IPS-20b (cell line): ENCODE measurements at regions not wholly inside any gene's neighbourhood (a gene's known extent, or its start where the extent isn't known, plus 50 kb on each side); places are given as distances from the start of the nearest gene placed in this dataset.

Experiments
- H3K27ac ChIP-seq: one replicate; pipeline ENCODE4 v1.5.1; 2013; ENCODE audit warnings: low read length
- H3K27me3 ChIP-seq: 2 replicates; pipeline ENCODE4 v1.6.1; 2013; ENCODE audit warnings: mild to moderate bottlenecking, low read length, inconsistent platforms; ENCODE audit not compliant: insufficient read depth
- H3K36me3 ChIP-seq: 2 replicates; pipeline ENCODE4 v1.6.1; 2013; ENCODE audit warnings: low read depth, mild to moderate bottlenecking, inconsistent platforms, low read length, moderate library complexity; ENCODE audit not compliant: insufficient read depth
- H3K4me1 ChIP-seq: 2 replicates; pipeline ENCODE4 v1.6.1; 2013; ENCODE audit warnings: mild to moderate bottlenecking, control low read depth, inconsistent platforms, low read length, moderate library complexity; ENCODE audit not compliant: insufficient read depth
- H3K4me3 ChIP-seq: 2 replicates; pipeline ENCODE4 v1.5.1; 2013; ENCODE audit warnings: mild to moderate bottlenecking, low read length, inconsistent platforms
- H3K9ac ChIP-seq: 2 replicates; pipeline ENCODE4 v1.6.1; 2013; ENCODE audit warnings: low read depth, mild to moderate bottlenecking, inconsistent platforms, low read length, moderate library complexity
- H3K9me3 ChIP-seq: 2 replicates; pipeline ENCODE4 v1.6.1; 2013; ENCODE audit warnings: mild to moderate bottlenecking, low read depth, low read length, inconsistent platforms; ENCODE audit not compliant: insufficient read depth

DNA sequence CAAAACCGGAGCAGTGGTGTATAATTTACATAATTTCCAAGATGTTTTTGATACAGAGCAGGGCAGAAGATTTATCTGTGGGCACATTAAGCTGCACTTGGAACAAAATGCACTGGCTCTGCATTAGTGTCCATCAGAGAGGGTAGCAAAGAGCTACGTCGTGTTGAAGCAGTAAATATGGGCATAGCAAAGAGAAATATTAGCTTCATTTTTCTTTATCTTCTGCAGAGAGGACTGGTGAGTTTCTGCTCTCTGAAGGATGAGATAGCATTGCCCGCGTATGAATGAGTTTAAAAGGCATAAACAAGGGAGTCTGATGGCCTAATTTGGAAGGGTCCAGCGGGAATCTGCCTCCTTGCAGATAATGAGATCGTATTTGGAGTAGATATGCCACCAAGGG is 227.8 kb upstream of the CDH11 start:
- no peaks in the 10 kb centered on the region for H3K4me1 ChIP-seq
- no peaks in the 10 kb centered on the region for H3K27me3 ChIP-seq
- no peak overlapping the region for H3K9ac ChIP-seq
- no peaks in the 10 kb centered on the region for H3K9me3 ChIP-seq
- no peaks in the 10 kb centered on the region for H3K36me3 ChIP-seq
- H3K27ac ChIP-seq: no peak overlapping the region
- H3K4me3 ChIP-seq: no peak overlapping the region

- no peaks in the 10 kb centered on the region for H3K27me3 ChIP-seq
- H3K4me1 ChIP-seq: no peaks in the 10 kb centered on the region
- H3K9ac ChIP-seq: no peak overlapping the region
- H3K4me3 ChIP-seq: no peak overlapping the region
- H3K27ac ChIP-seq: no peak overlapping the region
- no peaks in the 10 kb centered on the region for H3K9me3 ChIP-seq
- H3K36me3 ChIP-seq: no peaks in the 10 kb centered on the region
Measured at GRCh38 chr16:65343556-65343955, 221.7 kb upstream of the CDH11 start.

GRCh38 chr16:65342231-65342866 is 220.5 kb upstream of the CDH11 start:
- Histone ChIP-seq H3K9me3 (no peaks in the 10 kb centered on the region), H3K27me3 (no peaks in the 10 kb centered on the region), H3K4me1 (no peaks in the 10 kb centered on the region), H3K4me3 (no peak overlapping the region), H3K36me3 (no peaks in the 10 kb centered on the region), H3K27ac (no peak overlapping the region), H3K9ac (no peak overlapping the region)

- H3K4me1 ChIP-seq: no peaks in the 10 kb centered on the region
- no peaks in the 10 kb centered on the region for H3K27me3 ChIP-seq
- no peaks in the 10 kb centered on the region for H3K9me3 ChIP-seq
- no peak overlapping the region for H3K9ac ChIP-seq
- H3K27ac ChIP-seq: no peak overlapping the region
- H3K4me3 ChIP-seq: no peak overlapping the region
- no peaks in the 10 kb centered on the region for H3K36me3 ChIP-seq
Measured at GRCh38 chr16:65339062-65339461, 217.2 kb upstream of the CDH11 start.

DNA sequence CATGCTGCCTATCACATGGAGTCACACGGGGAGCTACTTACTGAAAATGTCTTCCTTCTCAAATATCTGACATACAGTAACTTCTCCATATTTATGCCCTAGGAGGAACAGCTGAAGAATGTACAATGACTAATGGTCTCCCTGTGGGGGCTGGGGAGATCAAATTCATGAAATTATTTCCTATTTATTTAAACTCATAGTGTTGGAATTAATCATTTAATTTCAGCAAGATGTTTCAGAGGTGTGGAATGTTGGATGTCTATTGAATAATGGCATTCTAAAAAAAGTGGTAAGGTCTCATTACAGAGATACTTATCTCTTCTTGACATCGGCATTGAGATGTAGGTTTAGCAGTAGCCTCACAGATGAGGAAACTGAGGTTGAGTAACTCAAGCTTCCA is 214.3 kb upstream of the CDH11 start:
- Histone ChIP-seq H3K36me3 (no peaks in the 10 kb centered on the region), H3K9me3 (no peaks in the 10 kb centered on the region), H3K4me3 (no peak overlapping the region), H3K27me3 (no peaks in the 10 kb centered on the region), H3K4me1 (no peaks in the 10 kb centered on the region), H3K27ac (no peak overlapping the region), H3K9ac (no peak overlapping the region)

DNA sequence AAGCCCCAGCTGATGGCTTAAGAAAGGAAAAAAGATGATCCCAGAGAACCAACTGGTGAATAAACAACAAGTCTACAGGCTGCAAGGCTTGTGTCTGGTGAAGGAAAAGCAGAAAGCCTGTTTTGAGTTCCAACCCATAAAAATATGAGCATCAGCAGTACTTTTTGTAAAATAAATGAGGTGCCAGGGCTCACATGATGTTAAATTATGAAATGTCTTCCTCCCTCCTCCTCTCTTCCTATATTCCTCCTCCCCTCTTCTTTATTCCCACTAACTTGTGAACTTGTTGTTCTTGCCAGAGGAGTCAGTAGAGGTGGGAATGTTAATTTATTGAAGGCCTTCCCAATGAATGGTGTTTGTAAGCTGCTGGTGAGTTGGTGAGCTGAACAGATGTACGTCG is 212.2 kb upstream of the CDH11 start:
- Histone ChIP-seq H3K36me3 (no peaks in the 10 kb centered on the region), H3K9me3 (no peaks in the 10 kb centered on the region), H3K4me1 (no peaks in the 10 kb centered on the region), H3K9ac (no peak overlapping the region), H3K27me3 (no peaks in the 10 kb centered on the region), H3K4me3 (no peak overlapping the region), H3K27ac (no peak overlapping the region)

GRCh38 chr16:65333283-65333682 is 211.4 kb upstream of the CDH11 start:
- Histone ChIP-seq H3K9ac (no peak overlapping the region), H3K27me3 (no peaks in the 10 kb centered on the region), H3K9me3 (no peaks in the 10 kb centered on the region), H3K36me3 (no peaks in the 10 kb centered on the region), H3K4me3 (no peak overlapping the region), H3K4me1 (no peaks in the 10 kb centered on the region), H3K27ac (no peak overlapping the region)

DNA sequence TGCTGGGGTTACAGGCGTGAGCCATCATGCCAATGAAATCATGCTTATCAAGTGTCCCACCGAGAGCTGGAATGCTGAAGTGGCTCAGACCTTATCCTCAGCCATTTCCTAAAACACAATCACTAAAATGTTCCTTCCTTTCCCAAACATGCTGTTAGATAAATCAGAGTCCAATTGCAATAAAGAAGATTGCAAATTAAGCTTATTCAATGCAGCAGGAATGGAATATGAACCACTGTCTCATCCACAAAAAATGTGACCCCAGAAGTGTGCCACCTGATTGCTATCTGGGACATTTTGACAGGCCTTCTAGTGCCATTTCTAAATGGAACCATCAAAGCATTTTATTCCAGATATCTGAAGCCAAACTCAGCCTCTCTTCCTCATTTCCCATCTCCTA is 205.5 kb upstream of the CDH11 start:
- H3K4me3 ChIP-seq: no peak overlapping the region
- no peaks in the 10 kb centered on the region for H3K27me3 ChIP-seq
- H3K9me3 ChIP-seq: no peaks in the 10 kb centered on the region
- H3K9ac ChIP-seq: no peak overlapping the region
- no peaks in the 10 kb centered on the region for H3K4me1 ChIP-seq
- H3K36me3 ChIP-seq: no peaks in the 10 kb centered on the region
- no peak overlapping the region for H3K27ac ChIP-seq

- Histone ChIP-seq H3K36me3 (no peaks in the 10 kb centered on the region), H3K9ac (no peak overlapping the region), H3K4me3 (no peak overlapping the region), H3K27me3 (no peaks in the 10 kb centered on the region), H3K4me1 (peaks cover 6% of the 10 kb centered on the region; the same call in 1 of the 2 replicates), H3K27ac (no peak overlapping the region), H3K9me3 (no peaks in the 10 kb centered on the region)
Measured at GRCh38 chr16:65323655-65324237, 201.9 kb upstream of the CDH11 start.

- Histone ChIP-seq H3K9me3 (no peaks in the 10 kb centered on the region), H3K27me3 (no peaks in the 10 kb centered on the region), H3K9ac (no peak overlapping the region), H3K36me3 (no peaks in the 10 kb centered on the region), H3K27ac (no peak overlapping the region), H3K4me1 (peaks cover 15% of the 10 kb centered on the region), H3K4me3 (no peak overlapping the region)
Measured at GRCh38 chr16:65319621-65320231, 197.9 kb upstream of the CDH11 start.

DNA sequence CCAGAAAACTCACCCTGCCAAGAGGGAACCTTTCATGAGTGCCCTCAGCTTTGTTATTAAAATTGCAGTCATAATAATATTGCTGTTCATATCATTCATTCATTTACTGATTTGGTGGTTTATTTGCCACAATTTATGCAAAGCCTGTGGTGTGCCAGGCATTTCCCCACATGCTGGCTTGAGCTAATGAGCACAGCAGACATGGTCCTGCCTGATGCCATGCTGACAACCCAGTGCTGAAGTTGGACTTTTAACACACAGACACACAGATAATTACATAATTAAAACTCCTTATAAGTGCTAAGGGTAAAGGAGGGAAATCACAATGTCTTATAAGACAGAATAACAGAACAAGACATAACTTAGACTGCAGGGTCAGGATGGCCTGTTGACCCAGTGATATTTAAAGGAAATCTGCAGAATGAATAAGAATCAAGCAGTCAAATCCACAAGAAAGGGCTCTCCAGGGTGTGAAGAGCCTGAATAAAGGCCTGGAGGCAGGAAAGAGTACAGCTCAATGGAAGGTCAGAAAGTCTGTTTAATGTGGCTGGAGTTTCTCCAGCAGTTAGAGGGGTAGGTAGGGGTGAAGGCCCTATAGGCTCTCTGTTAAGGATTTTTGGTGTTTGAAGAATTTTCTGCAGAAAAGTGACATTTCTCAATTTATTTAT is 196.9 kb upstream of the CDH11 start:
- Histone ChIP-seq H3K27me3 (no peaks in the 10 kb centered on the region), H3K4me1 (peaks cover 15% of the 10 kb centered on the region), H3K9ac (peak overlapping the region; percentile 11; the same call in 1 of the 2 replicates), H3K36me3 (no peaks in the 10 kb centered on the region), H3K4me3 (peak overlapping the region; percentile 39; the same call in 1 of the 2 replicates), H3K9me3 (no peaks in the 10 kb centered on the region), H3K27ac (no peak overlapping the region)

DNA sequence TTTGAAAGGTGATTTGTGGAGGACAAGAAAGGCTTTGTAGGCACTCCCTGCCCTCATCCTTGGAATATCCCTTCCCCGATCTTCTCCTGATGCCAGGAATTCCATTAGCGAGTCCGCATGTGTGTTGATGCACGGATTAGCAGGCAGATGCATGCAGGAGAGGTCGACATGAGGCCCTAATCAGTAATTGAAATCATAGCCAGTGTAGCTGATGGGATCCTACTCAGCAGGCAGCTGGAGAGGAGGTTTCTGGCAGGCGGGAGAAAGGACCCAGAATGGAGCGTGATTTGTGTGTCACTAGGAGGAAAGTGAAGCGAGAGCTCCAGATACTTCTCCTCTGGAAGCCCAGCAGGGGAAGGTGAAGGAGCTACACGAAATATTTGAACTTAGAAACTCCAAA is 196.3 kb upstream of the CDH11 start:
- Histone ChIP-seq H3K27ac (no peak overlapping the region), H3K27me3 (no peaks in the 10 kb centered on the region), H3K9me3 (no peaks in the 10 kb centered on the region), H3K4me3 (peak overlapping the region; percentile 39), H3K36me3 (no peaks in the 10 kb centered on the region), H3K9ac (peak overlapping the region; percentile 11; the same call in 1 of the 2 replicates), H3K4me1 (peaks cover 15% of the 10 kb centered on the region)
